OCI-LY1 (cell line): ENCODE measurements at regions not wholly inside any gene's neighbourhood (a gene's known extent, or its start where the extent isn't known, plus 50 kb on each side); places are given as distances from the start of the nearest gene placed in this dataset.

Source experiments
- EZH2 ChIP-seq: fragments of 200-600 bp; sonication (generic), shearing (Covaris generic); IDR thresholded peaks from 2 replicates; pipeline ENCODE4 v1.8.0; 2017; ENCODE audit warnings: borderline replicate concordance, mixed run types, mild to moderate bottlenecking, antibody characterized with exemption, low read length, moderate library complexity, mixed read lengths
- TF ChIP-seq, protein P1 (sequence below): fragments of 200-600 bp; sonication (generic), shearing (Covaris generic); IDR thresholded peaks from 2 replicates; pipeline ENCODE4 v1.5.1; 2017; ENCODE audit warnings: mild to moderate bottlenecking, antibody characterized with exemption, low read length, moderate library complexity, mixed read lengths

DNA sequence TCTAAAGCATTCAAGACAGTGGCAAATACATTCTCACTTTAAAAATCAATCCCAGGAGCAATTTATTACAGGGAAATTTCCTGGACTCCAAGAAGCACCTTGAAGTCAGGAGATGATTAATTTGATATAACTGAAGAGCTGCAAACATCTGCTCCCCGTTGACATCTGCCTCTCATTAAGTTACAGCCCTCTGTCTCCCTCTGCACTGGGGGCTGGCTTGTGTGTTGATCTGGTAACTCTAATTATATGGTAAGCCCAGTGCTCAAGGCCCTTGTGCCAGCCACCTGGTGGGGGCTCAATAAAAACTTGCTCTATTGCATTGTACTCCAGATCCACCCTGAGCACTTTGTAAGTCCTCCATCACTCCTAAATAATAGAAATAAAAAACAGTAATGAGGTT lies 131.1 kb upstream of the ZNF462 start:
- TF ChIP-seq, protein P1, sequence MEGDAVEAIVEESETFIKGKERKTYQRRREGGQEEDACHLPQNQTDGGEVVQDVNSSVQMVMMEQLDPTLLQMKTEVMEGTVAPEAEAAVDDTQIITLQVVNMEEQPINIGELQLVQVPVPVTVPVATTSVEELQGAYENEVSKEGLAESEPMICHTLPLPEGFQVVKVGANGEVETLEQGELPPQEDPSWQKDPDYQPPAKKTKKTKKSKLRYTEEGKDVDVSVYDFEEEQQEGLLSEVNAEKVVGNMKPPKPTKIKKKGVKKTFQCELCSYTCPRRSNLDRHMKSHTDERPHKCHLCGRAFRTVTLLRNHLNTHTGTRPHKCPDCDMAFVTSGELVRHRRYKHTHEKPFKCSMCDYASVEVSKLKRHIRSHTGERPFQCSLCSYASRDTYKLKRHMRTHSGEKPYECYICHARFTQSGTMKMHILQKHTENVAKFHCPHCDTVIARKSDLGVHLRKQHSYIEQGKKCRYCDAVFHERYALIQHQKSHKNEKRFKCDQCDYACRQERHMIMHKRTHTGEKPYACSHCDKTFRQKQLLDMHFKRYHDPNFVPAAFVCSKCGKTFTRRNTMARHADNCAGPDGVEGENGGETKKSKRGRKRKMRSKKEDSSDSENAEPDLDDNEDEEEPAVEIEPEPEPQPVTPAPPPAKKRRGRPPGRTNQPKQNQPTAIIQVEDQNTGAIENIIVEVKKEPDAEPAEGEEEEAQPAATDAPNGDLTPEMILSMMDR, result no peak
- no peak for TF ChIP-seq EZH2
